Activated CD4-positive, alpha-beta T cell treated with anti-CD3 and anti-CD28 coated beads, Interleukin-10, Interleukin-2, amounts not matched to agents 100 ng/mL and 50 ng/mL, durations not matched to agents 16 hours and 8 hours (primary cell): ENCODE measurements at regions not wholly inside any gene's neighbourhood (a gene's known extent, or its start where the extent isn't known, plus 50 kb on each side); places are given as distances from the start of the nearest gene placed in this dataset.
A peak's percentile ranks its signal among the peaks of the same experiment; 100 is the strongest.
"Not testable (repeated sequence)": the region's sequence is repeated elsewhere in the genome, so short reads cannot be mapped to it uniquely, and the experiment has no call there.

Experiments
- DNase-seq: peaks from one replicate; pipeline ENCODE4 v3.0.0-alpha.2; 2020

DNA sequence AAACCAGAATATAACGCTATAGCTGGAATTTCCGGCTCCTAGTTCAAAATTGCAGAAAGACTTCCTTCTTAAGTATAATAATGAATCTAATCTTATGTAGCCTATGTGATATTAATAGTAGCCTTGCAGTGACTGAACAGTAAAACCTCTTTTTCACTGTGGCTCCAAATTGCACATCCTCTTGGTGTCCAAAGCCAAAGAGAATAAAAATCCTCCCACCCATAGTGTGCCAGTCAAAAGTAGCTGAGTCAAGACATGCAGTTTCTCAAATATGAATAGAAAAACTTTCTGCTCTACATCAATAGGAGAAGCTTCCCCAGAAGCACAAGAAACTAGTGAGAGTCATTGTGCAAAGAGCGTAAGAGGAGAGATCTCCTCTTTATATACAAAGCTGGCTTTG, 76.0 kb upstream of the PICALM start:
- DNase-seq, result no peak

DNA sequence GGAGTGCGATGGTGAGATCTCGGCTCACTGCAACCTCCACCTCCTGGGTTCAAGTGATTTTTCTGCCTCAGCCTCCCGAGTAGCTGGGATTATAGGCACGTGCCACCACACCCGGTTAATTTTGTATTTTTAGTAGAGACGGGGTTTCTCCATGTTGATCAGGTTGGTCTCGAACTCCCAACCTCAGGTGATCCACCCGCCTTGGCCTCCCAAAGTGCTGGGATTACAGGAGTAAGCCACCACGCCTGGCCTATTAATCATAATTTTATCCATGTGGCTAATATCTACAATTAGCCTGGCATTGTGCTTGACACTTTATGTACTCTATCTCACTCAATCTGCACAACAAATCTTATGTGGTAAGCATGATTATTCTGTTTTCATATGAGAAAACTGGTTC, 75.2 kb upstream of the PICALM start:
- not testable (repeated sequence) for DNase-seq

DNA sequence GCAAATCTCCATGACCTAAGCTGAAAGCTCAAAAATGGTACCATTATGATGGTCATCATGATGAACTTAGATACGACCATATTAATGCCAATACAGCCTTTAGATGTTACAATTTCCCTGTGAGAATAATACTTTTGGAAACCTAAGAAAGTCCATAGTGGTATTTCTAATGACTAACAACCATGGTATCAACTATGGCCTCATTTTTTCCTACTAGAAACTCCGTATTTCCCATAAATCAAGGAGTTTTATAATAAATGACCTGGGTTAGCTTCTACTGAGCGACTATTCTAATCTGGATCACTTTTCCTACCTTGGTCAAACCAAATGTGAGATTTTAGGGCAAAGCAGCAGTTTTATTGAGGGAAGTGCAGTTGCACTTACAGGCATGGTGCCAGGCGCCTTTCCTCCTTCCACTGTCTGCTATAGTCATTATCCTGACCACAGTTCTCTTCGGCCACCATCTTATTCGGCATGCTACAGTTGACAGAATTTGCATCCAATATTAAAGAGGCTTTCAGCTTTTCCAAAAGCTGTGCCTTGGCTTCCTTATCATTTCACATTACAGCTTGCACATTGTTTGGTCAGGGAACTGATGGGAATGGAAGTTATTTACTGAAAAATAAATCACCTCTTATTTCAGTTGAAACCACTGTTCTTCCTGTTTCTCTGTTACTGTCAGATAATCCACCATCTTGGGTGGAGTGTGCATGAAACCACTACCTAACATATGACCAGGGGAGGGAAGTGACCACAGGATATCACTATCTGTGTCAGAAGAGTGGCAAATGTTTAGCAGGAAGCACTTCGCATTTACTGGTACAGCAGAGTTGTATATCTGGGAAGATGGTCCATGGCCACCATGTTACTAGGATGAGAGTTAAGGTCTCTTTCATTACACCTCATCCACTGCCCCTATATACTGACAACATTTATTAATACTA, 74.5 kb upstream of the PICALM start:
- peak; percentile 82 for DNase-seq

DNA sequence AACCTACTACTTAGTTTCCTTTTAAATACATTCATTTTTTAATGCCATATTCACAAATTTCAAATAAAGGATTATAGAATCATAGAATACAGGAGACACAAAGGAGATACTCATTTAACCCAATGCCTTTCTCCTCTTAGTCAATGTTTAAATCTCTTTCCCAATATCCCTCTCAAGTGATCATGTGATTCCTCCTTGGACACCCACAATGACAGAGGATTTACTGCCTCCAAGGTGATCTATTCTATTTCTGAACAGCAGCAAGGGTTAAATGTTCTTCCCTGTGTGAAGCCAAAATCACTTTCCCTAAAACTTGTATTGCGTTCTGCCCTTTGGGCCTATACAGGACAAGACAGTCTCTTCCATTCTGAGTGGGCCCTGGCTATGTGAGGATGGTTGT, 73.3 kb upstream of the PICALM start:
- no peak for DNase-seq

DNA sequence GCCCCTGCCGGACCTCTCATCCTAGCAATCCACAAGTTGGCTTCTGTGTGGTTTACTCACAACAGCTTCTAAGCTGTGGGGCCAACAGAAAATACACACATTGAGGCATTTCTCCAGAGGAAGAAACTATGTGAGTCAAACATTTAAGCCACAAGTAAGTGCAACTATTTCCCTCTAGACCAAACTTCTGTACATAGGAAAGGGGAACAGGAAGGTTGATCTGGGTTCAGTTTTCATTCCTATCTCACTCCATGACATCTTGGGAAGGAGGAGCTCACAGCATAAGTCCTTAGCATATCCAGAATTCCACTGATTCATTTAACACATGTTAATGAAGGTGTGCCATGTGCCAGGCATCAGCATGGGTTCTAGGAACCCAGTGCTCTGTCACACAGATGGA, 72.8 kb upstream of the PICALM start:
- DNase-seq, result peak; percentile 62

DNA sequence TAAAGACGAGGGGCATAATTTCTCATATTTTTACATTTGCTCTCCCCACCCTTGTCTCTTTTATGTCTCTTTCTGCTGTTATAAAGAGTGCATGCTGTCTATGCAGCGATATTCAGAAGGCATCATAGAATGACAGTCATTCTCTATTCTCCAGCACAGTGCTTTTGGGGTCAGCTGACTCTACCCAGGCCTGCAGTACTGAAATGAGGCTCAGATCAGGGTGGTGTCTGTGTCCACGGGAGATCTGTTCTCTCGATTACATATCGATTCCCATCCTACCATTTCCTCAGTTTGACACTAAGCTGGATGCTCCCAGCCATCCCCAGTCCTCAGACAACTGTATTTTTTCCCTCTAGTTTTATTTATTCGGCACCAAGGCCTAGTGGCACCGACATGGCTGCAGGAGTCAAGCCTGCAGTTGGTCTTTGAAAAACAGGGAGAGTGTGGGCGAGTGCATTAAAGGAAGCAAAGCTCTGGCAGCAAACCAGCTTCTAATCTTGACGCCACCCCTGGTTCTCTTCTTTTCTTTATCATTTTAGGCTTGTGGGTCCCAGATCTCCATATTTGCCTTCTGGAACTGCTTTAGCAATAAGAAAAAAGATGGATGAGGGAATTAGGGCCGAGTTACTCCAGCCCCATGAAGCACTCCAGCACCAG, 71.6 kb upstream of the PICALM start:
- DNase-seq, result peak; percentile 33

DNA sequence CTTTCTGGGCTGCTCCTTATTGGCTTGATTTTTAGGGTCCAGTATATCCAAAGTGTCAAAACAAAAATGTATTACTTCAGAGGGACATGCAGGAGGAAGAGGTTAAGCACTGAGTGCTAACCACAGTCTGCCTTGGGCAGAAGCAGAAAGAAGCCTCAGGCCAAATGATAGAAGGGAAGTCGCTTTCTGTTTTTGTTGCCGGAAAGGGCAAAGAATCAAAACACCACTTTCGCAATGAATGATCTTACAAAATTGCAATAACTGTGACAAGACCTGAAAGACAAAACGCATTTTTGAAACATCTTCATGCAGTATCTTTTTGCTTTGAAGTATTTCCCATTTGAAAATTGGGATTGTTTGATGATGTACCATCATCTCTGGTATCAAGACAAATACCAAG, 70.1 kb upstream of the PICALM start:
- DNase-seq, result peak; percentile 95

DNA sequence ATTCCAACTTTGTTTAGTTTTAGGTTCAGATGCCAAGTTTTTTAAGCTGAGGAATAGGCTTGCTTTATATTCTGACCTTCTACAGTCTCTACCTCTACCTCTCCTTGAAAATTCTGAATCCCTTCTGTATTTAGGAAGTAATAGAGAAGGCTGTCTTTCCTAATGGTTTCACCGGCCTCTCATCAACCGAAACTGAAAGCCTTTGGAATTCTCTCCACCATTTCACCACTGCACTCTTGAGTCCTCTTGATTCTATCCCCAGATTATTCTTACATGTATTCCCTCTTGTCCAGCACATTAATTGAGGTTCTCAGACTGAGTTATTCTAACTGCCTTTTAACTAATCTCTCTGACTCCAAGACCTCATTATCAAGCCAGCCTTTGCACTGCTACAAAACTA, 67.7 kb upstream of the PICALM start:
- DNase-seq, result no peak

DNA sequence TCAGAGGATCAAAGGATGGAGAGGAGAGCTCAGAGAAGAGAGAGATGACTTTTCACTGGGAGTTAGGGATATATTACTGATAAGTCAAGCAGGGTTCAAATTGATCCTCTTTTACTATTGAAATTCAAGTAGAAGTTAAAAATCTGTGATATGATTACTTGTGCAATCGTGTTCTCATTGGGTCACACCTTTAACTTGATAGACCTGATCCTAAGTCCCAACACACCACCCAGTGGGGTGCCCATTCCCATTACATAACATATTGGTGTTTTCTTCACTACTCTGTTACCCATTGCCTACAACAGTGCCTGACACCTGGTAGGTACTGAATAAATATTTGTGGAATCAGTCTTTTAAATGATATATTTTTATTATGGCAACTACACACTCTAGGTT, 66.4 kb upstream of the PICALM start:
- DNase-seq, result no peak

DNA sequence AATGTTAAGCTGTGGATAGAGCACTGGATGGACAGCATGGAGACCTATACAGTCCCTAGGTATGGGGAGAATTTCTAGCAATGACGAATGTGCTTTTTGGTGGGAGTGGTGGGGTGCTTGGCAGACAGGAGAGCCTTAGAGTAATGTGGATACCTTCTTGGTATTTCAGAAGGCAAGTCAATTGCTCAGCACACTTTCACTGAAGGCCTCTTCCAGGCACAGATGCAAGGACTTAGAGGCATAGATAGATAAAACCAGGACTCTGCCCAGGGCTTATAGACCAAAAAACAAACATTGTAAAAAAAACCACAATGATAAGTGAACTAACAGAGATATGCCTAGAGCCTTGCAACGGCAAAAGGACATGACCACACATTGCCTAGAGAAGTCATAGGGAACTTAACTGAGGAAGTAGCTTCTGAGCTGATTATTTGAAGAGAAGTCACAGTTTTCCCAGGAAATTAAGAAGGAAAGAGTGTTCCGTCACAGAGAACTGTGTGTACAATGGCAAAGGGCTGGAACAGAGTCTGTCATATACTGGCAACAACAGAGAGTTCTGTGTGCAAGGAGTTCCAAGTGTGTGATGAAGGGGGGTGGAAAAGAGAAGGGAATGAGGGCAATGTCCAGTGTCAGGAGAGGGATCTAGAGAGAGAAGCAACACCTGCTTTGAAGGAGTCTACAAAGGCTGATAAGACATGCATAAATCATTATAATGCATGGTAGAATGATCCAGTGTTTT, 65.9 kb upstream of the PICALM start:
- DNase-seq, result no peak

DNA sequence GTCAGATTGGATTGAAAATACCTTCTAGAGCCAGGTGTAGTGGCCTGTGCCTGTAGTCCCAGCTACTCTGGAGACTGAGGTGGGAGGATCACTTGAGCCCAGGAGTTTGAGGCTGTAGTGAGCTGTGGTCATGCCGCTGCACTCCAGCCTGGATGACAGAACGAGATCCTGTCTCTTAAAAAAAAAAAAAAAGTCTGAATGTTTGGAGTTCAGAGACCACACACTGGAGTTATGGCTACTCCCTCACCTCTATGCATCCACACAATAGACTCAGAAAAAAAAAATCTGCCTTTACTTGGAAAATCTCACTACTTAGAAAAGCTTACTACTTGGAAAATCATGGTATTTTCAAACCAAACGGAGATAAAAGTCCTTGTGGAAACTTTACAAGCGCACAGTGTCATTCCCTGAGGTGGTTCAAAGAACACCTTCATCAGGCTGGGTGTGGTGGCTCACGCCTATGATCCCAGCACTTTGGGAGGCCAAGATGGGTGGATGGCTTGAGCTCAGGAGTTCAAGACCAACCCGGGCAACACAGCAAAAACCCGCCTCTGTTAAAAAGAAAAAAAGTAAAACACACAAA, 63.9 kb upstream of the PICALM start:
- DNase-seq, result no peak

DNA sequence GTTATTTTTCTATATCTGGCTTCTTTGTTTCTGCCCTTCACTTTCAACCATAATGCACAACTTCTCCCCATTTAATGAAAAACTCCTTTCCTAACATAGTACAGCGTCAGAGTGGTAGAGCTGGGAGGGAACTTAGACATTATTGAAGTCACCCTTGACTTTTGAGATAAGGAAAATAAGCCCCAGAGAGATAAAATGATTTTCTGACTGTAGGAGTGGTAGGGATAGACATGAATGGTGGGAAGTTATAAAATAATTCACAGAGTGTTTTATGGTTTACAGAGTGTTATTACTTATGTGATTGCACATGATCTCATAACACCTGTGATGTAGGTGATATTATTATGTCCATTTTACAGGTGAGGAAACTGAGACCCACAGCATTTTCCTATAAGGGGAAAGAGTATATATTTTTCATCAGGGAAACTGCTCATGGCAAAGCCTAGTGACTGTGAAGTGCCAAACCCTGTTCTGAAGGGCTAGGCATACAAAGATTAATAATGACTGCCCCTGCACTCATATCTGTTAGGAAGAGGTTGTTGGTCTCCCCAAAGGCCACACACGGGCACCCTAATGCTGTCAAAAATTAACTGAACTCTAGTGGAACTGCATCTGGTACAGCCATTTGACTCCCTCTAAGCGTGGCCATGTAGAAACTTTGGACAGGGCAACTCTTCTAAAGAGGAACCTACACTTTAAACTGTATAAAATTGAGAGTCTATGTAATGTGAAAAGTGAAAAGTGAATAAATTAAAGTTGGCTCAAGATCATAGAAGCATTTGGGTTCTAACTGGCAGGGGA, 61.1 kb upstream of the PICALM start:
- DNase-seq, result no peak

DNA sequence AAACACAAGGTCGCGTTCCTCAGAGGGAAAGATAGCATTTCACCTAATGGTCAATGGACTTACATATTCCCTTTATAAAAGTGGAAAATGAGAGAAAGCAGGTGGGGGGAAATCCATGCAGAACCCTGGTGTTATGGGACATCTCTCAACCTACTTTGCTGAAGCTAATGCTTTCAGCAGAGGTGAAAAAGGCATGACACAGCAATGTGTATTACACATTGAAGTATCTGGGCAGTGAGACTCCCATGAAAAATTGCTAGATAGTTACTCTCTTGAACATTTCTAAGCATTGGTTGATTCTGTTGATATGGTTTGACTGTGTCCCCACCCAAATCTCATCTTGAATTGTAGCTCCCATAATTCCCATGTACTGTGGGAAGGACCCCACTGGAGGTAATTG, 60.0 kb upstream of the PICALM start:
- DNase-seq, result no peak

DNA sequence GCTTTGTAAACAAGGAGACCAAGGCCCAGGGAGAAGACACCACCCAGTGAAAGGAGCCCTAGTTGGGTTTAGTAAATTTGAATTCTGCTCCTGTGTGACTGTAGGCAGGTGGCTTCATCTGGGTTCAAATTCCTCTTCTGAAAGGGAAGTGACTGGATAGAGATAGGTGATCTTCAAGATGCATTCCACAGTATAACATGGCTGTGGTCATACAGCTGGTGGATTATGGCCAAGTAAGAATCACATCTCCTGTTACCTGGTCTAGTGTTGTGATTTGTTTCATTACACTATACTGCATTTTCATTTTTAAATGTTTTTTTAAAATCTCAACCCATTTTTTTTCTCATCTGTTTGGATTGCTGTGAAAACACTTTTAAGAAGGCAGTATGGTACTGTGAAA, 58.0 kb upstream of the PICALM start:
- DNase-seq, result no peak

DNA sequence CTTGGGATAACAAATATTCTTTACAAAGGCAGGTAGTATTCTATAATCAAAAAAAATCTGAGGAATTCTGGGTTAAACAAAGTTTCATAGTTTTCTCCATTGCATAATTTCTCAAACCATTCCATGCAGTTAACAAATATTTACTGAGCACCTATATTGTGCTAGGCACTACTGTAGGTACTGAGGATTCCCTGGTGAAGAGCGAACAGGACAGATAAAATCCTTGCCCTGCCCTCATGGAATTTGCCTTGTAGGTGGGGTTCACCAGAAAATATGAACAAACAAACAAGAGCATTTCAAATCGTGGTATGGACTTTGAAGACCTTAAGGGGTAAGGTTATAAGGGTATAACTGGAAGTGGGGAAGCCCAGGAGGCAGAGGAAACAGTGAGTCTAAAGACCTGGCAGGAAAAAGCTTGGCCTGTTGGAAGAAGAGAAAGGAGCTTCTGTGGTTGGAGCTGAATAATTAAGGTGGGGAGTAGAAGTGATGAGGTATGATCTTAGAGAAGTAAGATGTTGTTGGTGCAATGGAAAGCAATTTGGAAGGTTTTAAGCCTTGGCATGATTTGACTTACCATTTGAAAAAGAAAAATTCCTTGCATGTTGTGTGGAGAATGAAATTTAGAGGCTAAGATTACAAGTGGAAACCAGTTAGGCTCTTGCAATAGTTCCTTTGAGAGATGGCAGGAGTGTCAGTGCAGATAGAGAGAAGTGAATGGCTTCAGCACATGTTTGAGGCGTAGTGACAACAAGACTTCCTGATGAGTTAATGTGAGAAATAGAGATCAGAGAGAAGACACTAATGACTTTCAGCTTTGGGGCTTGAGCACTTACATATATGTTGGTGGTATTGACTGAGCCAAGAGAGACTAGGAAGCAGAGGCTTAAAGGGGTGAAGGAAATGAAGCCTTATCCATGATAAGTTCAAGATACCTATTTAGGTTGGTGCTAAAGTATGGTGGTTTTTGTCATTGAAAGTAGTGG, 55.7 kb upstream of the PICALM start:
- DNase-seq, result peak; percentile 85

DNA sequence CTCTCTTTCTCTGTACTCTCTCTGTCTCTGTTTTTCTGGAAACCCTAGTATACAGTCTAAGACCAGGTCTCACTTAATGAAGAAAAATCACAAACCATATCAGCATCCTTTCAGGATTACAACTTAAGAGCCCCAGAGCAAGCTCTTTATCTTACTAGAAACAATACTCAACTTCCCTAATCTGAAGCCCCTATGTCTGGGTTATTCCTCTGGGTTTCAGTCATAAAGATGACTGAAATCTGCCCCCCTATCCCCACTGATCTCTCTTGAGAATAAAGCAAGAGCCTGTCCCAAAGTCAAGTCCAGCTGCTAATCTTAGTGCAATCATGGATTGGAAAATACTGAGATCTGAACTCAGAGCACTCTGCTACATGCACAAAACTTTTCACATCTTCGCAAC, 53.9 kb upstream of the PICALM start:
- no peak for DNase-seq

DNA sequence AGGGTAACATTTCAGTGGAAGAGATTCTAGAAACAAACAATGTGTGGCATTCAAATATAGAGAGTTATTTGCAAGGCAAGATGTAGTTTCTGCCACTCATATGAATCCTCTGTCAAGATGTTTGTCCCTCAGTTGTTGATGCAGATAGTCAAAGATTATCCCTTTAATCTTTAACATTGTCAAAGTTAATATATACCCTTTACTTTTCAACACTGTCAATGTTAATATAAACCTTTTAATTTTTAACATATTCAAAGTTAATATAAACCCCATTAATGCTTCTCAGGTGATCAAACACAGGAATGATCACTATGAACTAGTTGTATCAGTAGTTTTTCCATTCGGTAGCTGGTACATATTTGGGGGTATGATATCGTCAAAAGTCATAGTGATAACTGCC, 51.9 kb upstream of the PICALM start:
- no peak for DNase-seq

DNA sequence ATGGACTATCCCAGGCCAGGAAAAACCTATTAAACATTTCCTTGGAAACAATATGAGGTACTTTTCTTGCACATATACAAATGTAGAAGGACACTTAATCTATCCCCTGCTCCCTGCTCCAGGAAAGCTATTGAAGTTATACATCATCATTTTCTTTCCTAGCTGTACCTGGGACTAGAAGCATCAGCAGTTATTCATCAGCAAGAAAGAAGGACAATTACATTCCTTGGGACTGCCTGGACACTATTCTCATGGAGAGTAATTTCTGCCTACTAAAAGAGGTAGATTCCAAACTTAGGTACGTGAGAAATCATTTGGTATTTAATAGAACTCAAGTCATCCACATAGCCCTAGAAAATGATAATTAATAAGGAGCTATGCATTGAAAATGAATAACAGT, 51.0 kb upstream of the PICALM start:
- no peak for DNase-seq

DNA sequence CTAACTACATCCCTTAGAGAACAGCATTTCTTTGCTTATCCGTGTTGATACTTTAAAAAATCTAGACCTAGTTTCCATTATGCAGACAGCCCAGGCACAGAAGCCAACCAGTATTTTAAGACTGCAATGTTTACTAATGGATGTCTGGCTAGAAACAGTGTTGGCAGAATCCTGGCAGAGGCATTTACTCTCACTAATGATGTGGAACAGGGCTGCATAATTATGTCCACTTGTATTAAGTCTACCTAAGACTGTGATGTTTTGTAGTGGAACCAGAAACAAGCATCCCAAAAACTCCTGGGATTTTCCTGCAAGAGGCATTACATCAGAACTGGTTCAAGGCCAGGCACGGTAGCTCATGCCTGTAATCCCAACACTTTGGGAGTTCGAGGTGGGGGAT, 50.2 kb upstream of the PICALM start:
- no peak for DNase-seq
